ENCODE measurements at regions not wholly inside any gene's neighbourhood (a gene's known extent, or its start where the extent isn't known, plus 50 kb on each side); places are given as distances from the start of the nearest gene placed in this dataset.

DNA sequence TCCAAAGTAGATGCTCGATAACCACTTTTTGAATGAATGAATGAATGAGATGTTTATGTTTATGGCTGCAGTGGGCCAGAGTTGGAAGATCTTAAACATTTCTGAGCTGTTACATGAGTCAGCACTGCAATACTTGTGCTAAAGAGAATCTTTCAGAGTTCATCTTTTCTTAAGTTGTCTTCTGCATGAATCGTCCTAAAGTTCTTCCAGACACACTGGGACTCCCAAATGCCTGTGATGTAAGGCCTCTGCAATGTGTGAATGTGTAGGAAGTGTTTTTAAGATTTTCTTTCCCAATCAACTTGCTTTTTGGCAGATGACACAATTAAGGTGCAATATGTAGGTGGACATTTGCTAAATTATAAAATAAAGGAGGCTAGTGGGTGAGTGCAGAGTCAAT is 50.3 kb upstream of the TRIM9 start:
- H3K27me3 Mint-ChIP-seq = peaks cover 2% of the 10 kb centered on the region
- no peaks in the 10 kb centered on the region for H3K36me3 Mint-ChIP-seq (ENCODE audit: low read depth)
- no peak for DNase-seq
- no peak overlapping the region for H3K4me3 Mint-ChIP-seq
- POLR2A ChIA-PET = no interaction called here
- peaks cover 2% of the 10 kb centered on the region for H3K9me3 Mint-ChIP-seq
- no peaks in the 10 kb centered on the region for H3K4me1 Mint-ChIP-seq
- CTCF ChIA-PET = no interaction called here
- no peak overlapping the region for H3K27ac Mint-ChIP-seq

DNA sequence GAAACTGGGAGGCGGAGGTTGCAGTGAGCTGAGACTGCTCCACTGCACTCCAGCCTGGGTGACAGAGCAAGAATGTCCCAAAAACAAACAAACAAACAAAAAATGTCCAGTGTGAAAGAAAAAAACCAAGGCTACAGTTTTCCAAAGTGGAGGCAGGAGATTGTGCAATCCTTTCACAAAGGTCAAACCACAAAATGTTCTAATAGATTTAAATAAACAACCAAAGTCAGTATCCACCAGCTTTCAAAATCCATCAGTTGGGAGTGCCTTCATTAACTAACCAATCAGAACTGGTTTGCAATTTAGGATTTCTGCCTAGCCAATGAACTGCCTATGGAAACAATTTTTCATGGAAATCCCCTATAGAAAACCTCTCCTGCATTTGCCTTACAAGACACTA is 52.3 kb upstream of the TRIM9 start:
- POLR2A ChIA-PET = no interaction called here
- CTCF ChIA-PET = no interaction called here

DNA sequence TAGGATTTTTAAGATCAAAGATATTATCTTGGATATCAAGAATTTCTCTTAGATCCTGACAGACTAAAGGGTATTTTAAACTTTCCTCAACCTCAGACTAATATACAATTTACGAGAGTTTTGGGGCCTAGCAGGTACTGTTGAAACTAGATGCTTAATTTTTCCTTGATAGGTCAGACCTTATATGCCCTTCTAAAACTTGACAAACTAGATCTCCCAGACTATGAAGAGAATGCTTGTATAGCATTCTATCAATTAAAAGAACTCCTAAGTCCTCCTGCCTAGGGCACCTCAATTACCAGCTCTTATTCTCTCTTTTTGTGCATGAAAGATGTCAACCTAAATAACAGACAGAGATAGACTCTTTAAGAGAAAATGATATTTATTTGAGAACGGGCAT is 60.4 kb upstream of the TRIM9 start:
- DNase-seq = no peak
- ChIA-PET CTCF (no interaction called here), POLR2A (no interaction called here)
- no peak overlapping the region for H3K4me3 Mint-ChIP-seq
- H3K36me3 Mint-ChIP-seq (ENCODE audit: low read depth) = no peaks in the 10 kb centered on the region
- H3K9me3 Mint-ChIP-seq = no peaks in the 10 kb centered on the region
- no peaks in the 10 kb centered on the region for H3K4me1 Mint-ChIP-seq
- H3K27ac Mint-ChIP-seq = no peak overlapping the region
- no peaks in the 10 kb centered on the region for H3K27me3 Mint-ChIP-seq

More for the DNA sequence above, 52.3 kb upstream of the TRIM9 start:
- peaks cover 2% of the 10 kb centered on the region for H3K27me3 Mint-ChIP-seq
- H3K27ac Mint-ChIP-seq = no peak overlapping the region
- H3K9me3 Mint-ChIP-seq = peaks cover 2% of the 10 kb centered on the region
- no peaks in the 10 kb centered on the region for H3K4me1 Mint-ChIP-seq
- no peak overlapping the region for H3K4me3 Mint-ChIP-seq
- no peaks in the 10 kb centered on the region for H3K36me3 Mint-ChIP-seq (ENCODE audit: low read depth)
- DNase-seq = no peak

DNA sequence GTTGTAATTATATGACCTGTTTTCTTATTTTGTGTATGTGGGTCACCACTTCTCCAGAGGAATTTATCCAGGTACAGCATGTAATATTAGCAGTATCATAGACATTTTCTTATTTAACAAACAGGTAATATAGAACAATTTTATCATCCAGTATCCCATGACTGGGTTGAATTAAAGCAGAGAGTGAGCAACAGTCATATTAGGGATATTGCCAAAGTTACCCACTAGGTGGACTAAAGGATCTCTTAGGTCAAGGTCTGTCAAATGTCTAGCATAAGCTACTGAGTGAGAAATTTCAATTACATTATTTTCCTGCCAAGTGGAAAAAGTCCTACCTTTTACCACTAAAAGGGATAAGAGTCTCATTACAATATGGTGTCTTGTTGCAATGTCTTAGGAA is 62.1 kb upstream of the TRIM9 start:
- no peak for DNase-seq
- ChIA-PET POLR2A (no interaction called here), CTCF (interaction anchor here (0.9 kb wide), 1 partner anchor 13 kb away, joined by 3 read pairs; no protein-coding TSS in a partner anchor)
- Mint-ChIP-seq H3K9me3 (no peaks in the 10 kb centered on the region), H3K36me3 (ENCODE audit: low read depth) (no peaks in the 10 kb centered on the region), H3K4me3 (no peak overlapping the region), H3K27me3 (no peaks in the 10 kb centered on the region), H3K27ac (no peak overlapping the region), H3K4me1 (no peaks in the 10 kb centered on the region)

DNA sequence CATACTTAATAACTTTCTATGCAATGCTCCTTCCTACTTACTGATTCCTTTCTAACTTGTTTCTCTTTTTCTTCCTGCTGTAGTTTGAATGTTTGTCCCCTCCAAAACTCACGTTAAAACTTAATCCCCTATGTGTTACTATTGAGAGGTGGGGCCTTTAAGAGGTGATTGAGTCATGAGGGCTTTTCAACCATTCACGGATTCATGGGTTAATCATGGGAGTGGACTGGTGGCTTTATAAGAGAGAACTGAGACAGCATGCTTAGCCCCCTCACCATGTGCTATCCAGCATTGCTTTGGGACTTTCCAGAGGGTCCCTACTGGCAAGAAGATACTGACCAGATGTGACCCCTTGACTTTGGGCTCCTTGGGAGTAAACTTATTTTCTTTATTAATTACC is 66.0 kb upstream of the TRIM9 start:
- Mint-ChIP-seq H3K4me3 (no peak overlapping the region), H3K27me3 (peaks cover 3% of the 10 kb centered on the region), H3K4me1 (no peaks in the 10 kb centered on the region), H3K9me3 (no peaks in the 10 kb centered on the region), H3K36me3 (ENCODE audit: low read depth) (no peaks in the 10 kb centered on the region), H3K27ac (no peak overlapping the region)
- CTCF ChIA-PET = no interaction called here
- POLR2A ChIA-PET = no interaction called here
- DNase-seq = no peak

DNA sequence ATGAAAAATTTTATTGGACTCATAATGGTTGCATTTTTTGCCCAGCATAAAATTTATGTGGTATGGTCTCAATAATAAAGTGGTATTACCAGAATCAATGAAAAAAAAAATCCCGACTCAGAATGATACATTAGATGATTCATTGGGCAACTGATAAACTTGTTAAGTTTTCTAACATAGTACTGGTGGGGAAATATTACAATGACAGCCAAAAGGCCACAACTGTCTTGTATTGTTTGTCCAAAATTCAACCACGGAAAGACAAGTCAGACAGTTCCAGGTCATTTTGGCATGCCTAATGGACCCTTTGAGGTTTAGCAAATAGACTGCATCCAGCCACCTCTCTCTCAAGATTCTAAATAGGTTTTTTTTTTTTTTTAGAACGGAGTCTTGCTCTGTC is 70.5 kb upstream of the TRIM9 start:
- Mint-ChIP-seq H3K27ac (no peak overlapping the region), H3K36me3 (ENCODE audit: low read depth) (no peaks in the 10 kb centered on the region), H3K9me3 (no peaks in the 10 kb centered on the region), H3K27me3 (peaks cover 4% of the 10 kb centered on the region), H3K4me1 (no peaks in the 10 kb centered on the region), H3K4me3 (no peak overlapping the region)
- ChIA-PET POLR2A (no interaction called here), CTCF (no interaction called here)
- DNase-seq = no peak

DNA sequence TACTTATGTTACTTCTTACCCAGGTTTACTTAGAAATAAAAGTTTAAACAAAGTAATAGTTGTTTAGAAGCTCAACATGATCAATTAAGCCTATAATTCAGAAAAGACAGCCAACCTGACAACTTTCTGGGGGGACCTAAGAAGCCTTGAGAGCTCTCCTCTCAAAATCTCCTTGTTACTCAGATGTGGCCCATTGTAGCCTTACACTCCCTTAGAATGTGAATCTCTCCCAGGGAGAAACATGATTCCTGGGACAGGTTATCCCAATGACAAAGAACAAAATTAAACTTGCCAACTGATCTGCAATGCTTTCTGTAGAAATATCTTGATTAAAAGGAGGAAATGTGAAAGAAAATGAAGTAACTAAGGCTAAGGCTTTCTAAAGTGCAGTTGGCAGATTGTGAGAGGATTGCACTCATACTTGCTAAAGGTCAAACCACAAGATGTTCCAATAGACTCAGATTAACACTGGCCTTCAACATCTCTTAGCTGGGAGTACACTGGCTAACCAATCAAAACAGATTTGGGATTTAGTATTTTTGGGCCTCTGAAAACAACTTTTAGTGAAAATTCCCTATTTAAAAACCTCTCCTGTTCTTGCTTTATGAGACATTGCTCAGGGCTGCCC is 72.3 kb upstream of the TMX1 start:
- H3K9me3 Mint-ChIP-seq = no peaks in the 10 kb centered on the region
- peaks cover 5% of the 10 kb centered on the region for H3K27me3 Mint-ChIP-seq
- H3K36me3 Mint-ChIP-seq (ENCODE audit: low read depth) = no peaks in the 10 kb centered on the region
- H3K4me3 Mint-ChIP-seq = no peak overlapping the region
- no peak for DNase-seq
- ChIA-PET CTCF (no interaction called here), POLR2A (no interaction called here)
- H3K27ac Mint-ChIP-seq = no peak overlapping the region
- no peaks in the 10 kb centered on the region for H3K4me1 Mint-ChIP-seq

DNA sequence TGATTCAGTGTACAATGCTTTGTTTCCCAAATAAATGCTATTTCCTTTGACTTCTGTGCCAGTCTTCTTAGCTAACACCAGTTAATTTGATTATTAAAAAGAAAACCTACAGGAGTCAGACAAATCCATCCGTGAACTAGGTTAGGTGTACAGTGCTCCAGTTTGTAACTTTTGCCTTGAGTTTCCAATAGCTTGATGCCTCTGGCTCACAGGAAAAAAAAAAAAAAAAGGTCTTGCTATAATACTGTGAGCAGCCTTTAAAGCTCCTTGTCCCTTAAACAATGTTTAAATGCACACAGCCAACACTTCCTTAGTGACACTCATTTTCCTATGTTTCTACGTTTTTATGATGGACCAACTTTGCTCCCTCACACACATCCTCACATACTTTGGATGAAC is 71.8 kb upstream of the TMX1 start:
- Mint-ChIP-seq H3K36me3 (ENCODE audit: low read depth) (no peaks in the 10 kb centered on the region), H3K27me3 (peaks cover 4% of the 10 kb centered on the region), H3K27ac (no peak overlapping the region), H3K4me3 (no peak overlapping the region), H3K9me3 (no peaks in the 10 kb centered on the region), H3K4me1 (no peaks in the 10 kb centered on the region)
- no peak for DNase-seq
- CTCF ChIA-PET = no interaction called here
- POLR2A ChIA-PET = no interaction called here

DNA sequence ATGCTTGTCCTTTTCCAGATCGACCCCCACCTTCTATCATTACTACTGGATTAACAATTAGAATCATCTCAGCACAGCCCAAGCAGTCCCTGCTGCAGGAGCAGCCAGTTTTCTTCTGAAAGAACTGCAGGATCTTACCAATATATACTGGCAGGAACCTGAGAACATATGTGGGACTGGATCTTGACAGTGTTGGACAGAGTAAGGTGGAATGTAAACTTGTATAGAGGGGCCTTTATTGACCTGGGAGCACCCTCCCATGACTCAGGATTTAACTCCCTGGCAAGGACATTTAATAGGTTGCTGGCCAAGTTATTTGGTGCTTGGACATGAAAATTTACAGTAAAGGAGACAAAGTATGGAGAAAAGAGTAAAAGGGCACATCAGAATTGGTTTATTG is 66.2 kb upstream of the TMX1 start:
- no peak for DNase-seq
- Mint-ChIP-seq H3K9me3 (no peaks in the 10 kb centered on the region), H3K4me1 (no peaks in the 10 kb centered on the region), H3K27ac (no peak overlapping the region), H3K36me3 (ENCODE audit: low read depth) (no peaks in the 10 kb centered on the region), H3K4me3 (no peak overlapping the region), H3K27me3 (peaks cover 9% of the 10 kb centered on the region)
- POLR2A ChIA-PET = no interaction called here
- CTCF ChIA-PET = no interaction called here

DNA sequence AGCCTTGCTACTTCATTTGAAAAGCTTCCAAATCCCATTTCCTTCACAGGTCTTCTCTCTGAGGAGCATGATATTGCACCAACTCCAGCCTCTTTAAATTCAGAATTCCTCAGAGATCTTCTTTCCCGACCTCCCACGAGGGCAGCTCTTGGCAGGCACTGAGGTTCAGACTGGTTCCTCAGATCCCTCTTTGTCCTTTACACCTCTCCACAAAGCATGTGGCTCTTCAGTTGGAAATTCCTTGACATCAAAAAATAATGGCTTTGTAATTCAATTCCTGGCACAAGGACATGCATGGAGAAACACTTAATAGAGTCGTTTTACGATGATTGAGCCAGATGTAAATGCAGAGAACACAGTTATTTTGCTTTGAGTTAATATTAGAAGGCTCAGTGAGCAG is 63.2 kb upstream of the TMX1 start:
- DNase-seq = no peak
- Mint-ChIP-seq H3K27ac (no peak overlapping the region), H3K4me3 (no peak overlapping the region), H3K27me3 (peaks cover 9% of the 10 kb centered on the region), H3K9me3 (no peaks in the 10 kb centered on the region), H3K36me3 (ENCODE audit: low read depth) (no peaks in the 10 kb centered on the region), H3K4me1 (no peaks in the 10 kb centered on the region)
- CTCF ChIA-PET = no interaction called here
- POLR2A ChIA-PET = no interaction called here

DNA sequence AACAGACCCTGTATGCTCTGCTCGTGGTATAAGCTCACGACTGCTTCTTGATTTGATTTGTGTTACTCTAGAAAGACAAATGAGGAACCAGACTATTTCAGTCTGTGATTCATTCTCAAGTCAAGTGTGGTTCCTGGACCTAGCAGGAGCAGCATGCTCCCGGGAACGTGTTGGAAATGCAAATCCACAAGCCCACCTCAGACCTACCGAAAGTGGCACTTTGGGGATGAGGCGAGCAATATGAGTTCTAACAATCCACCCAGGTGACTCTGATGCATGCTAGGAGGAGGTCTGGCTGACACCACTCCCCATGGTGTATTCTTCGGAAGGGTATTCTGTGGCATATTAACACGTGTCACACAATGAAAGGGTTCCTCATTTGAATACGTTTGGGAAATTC is 59.5 kb upstream of the TMX1 start:
- POLR2A ChIA-PET = no interaction called here
- Mint-ChIP-seq H3K27ac (no peak overlapping the region), H3K27me3 (peaks cover 7% of the 10 kb centered on the region), H3K4me1 (no peaks in the 10 kb centered on the region), H3K9me3 (no peaks in the 10 kb centered on the region), H3K36me3 (ENCODE audit: low read depth) (no peaks in the 10 kb centered on the region), H3K4me3 (no peak overlapping the region)
- CTCF ChIA-PET = no interaction called here
- no peak for DNase-seq

DNA sequence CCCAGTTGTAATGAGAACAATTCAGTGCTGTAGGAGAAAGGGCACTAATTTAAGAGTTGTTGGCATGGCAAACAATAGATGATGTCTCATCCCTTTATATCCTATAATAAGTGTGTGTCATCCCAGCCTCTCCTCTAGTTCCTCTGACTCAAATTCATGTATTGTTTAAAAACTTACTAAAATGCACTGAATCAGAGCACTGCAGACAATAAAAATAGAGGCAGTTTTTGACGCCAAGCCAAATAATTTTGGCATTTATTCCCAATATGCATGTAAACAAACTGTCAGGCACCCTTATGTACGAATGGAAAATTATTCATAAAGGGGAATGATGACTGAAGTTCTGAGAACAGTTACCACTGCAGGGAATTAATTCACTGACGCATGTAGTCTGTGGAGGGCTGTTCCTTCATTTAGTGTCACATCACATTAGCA is 57.9 kb upstream of the TMX1 start:
- Mint-ChIP-seq H3K4me1 (no peaks in the 10 kb centered on the region), H3K27me3 (peaks cover 4% of the 10 kb centered on the region), H3K4me3 (no peak overlapping the region), H3K36me3 (ENCODE audit: low read depth) (no peaks in the 10 kb centered on the region), H3K9me3 (no peaks in the 10 kb centered on the region), H3K27ac (no peak overlapping the region)
- ChIA-PET CTCF (no interaction called here), POLR2A (no interaction called here)
- no peak for DNase-seq

DNA sequence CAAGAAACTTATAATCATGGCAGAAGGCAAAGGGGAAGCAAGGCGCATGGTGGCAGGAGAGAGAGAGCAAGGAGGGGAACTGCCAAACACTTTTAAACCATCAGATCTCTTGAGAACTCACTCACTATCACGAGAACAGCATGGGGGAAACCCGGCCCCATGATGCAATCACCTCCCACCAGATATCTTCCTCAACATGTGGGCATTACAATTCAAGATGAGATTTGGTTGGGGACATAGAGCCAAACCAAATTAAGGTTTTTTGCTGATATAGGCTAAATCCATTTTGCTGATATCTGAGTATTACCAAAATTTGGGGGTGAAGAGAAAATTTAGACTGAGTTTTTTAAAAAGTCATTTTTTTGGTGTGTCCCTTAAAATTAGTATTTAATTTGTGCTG is 54.9 kb upstream of the TMX1 start:
- DNase-seq = no peak
- no peaks in the 10 kb centered on the region for H3K36me3 Mint-ChIP-seq (ENCODE audit: low read depth)
- no peak overlapping the region for H3K27ac Mint-ChIP-seq
- no peaks in the 10 kb centered on the region for H3K9me3 Mint-ChIP-seq
- H3K4me1 Mint-ChIP-seq = no peaks in the 10 kb centered on the region
- ChIA-PET POLR2A (no interaction called here), CTCF (no interaction called here)
- no peak overlapping the region for H3K4me3 Mint-ChIP-seq
- H3K27me3 Mint-ChIP-seq = peaks cover 2% of the 10 kb centered on the region

DNA sequence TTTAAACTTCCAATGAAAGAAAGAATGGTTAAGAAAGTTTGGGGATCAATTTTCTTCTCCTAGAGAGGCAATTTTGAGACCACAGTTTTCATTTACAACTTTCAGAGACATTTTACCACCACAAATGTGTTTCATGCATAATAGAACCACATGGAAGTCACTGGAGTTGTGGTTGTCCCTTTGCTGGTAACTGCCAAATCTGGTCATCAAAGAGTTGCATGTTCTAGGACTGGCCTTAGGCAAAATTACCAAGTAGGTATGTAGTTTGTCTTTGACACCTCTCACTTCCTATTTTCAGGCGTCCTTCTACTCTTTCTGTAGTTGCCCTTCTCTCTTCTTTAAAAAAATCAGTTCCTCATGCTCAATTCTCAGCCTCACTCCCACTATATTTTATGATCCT is 54.3 kb upstream of the TMX1 start:
- Mint-ChIP-seq H3K4me3 (no peak overlapping the region), H3K4me1 (no peaks in the 10 kb centered on the region), H3K27ac (no peak overlapping the region), H3K36me3 (ENCODE audit: low read depth) (no peaks in the 10 kb centered on the region), H3K27me3 (peaks cover 2% of the 10 kb centered on the region), H3K9me3 (no peaks in the 10 kb centered on the region)
- POLR2A ChIA-PET = no interaction called here
- CTCF ChIA-PET = no interaction called here
- DNase-seq = no peak

All from activated CD4-positive, alpha-beta memory T cell treated with anti-CD3 and anti-CD28 coated beads, Interleukin-2, amount 10 ng/mL, durations not matched to agents 7 days and 5 days (primary cell).